K562 (cell line): ENCODE measurements at regions not wholly inside any gene's neighbourhood (a gene's known extent, or its start where the extent isn't known, plus 50 kb on each side); places are given as distances from the start of the nearest gene placed in this dataset.

Experiments
- ZFP36 ChIP-seq: fragments of 150-350 bp; IDR thresholded peaks from 2 replicates; pipeline ENCODE4 v1.6.1; 2018; ENCODE audit warnings: low read length, low read depth; ENCODE audit not compliant: partially characterized antibody
- TF ChIP-seq, protein P1 (sequence below): sonication (generic); formaldehyde crosslinking; IDR thresholded peaks from 2 replicates; pipeline ENCODE4 v1.9.0; 2022; ENCODE audit warnings: mild to moderate bottlenecking, missing genetic modification reagents
- TF ChIP-seq, protein P2 (sequence below), 3 experiments: IDR thresholded peaks in 2 of 3; conservative IDR thresholded peaks in 1 of 3; 2 replicates each; pipeline ENCODE4 v1.5.1; 2011 to 2012; ENCODE audit warnings: low read length in 3 of 3, mild to moderate bottlenecking in 3 of 3, control low read depth in 2 of 3, improper control_type of control experiment in 1 of 3, inconsistent platforms in 1 of 3, low read depth in 1 of 3, mixed read lengths in 1 of 3, moderate library complexity in 1 of 3; ENCODE audit not compliant: insufficient read depth in 2 of 3
- TF ChIP-seq, protein P3 (sequence below): fragments of 250-450 bp; sonication (Bioruptor Pico); IDR thresholded peaks from 2 replicates; pipeline ENCODE4 v1.9.0; 2021; ENCODE audit warnings: mild to moderate bottlenecking

DNA sequence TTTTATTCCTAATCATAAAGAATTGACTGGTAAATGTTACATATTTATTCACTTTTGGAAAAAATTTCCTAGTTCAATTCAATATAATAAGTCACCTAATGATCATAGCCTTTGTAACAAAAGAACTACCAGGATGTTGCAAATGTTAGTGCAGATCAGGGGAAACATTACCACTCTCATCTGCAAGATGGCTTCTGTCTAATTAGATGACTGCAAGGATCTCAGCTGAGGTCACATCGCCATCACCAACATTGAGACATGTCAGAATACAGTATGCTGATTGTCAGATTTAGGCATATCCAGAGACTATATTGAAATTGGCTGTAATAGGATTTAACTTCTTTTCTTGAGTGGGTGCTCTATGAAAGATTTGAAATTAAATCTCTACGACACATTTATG lies 431.4 kb upstream of the AGTR1 start:
- no peak for TF ChIP-seq ZFP36
- TF ChIP-seq, protein P1, sequence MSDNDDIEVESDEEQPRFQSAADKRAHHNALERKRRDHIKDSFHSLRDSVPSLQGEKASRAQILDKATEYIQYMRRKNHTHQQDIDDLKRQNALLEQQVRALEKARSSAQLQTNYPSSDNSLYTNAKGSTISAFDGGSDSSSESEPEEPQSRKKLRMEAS (CRISPR knock-in tag), result no peak
- TF ChIP-seq, protein P2, sequence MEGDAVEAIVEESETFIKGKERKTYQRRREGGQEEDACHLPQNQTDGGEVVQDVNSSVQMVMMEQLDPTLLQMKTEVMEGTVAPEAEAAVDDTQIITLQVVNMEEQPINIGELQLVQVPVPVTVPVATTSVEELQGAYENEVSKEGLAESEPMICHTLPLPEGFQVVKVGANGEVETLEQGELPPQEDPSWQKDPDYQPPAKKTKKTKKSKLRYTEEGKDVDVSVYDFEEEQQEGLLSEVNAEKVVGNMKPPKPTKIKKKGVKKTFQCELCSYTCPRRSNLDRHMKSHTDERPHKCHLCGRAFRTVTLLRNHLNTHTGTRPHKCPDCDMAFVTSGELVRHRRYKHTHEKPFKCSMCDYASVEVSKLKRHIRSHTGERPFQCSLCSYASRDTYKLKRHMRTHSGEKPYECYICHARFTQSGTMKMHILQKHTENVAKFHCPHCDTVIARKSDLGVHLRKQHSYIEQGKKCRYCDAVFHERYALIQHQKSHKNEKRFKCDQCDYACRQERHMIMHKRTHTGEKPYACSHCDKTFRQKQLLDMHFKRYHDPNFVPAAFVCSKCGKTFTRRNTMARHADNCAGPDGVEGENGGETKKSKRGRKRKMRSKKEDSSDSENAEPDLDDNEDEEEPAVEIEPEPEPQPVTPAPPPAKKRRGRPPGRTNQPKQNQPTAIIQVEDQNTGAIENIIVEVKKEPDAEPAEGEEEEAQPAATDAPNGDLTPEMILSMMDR (IDR thresholded peaks at IDR 0.05 in 2 of 3, conservative IDR thresholded peaks at IDR 0.05 in 1 of 3; ENCODE audit: insufficient read depth in 2 of 3, low read depth in 1 of 3, low read length in 3 of 3), result no peak
- TF ChIP-seq, protein P3, sequence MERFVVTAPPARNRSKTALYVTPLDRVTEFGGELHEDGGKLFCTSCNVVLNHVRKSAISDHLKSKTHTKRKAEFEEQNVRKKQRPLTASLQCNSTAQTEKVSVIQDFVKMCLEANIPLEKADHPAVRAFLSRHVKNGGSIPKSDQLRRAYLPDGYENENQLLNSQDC (CRISPR knock-in tag), result no peak
